Activated CD4-positive, alpha-beta memory T cell treated with anti-CD3 and anti-CD28 coated beads for 36 hours (primary cell): ENCODE measurements at regions not wholly inside any gene's neighbourhood (a gene's known extent, or its start where the extent isn't known, plus 50 kb on each side); places are given as distances from the start of the nearest gene placed in this dataset.

ENCODE experiments used
- CTCF ChIA-PET: fragments of 350-600 bp; sonication (Branson Sonifier 250); formaldehyde crosslinking; loops from one replicate; lab custom pipeline; 2021; ENCODE audit warnings: antibody characterized with exemption, inconsistent platforms; lab: Charles Lee
- POLR2A ChIA-PET: fragments of 350-600 bp; sonication (Branson Sonifier 250); formaldehyde crosslinking; loops from one replicate; lab custom pipeline; 2021; ENCODE audit warnings: antibody characterized with exemption; lab: Charles Lee
- DNase-seq: peaks from one replicate; pipeline ENCODE4 v3.0.0-alpha.2; 2020
- H3K27ac Mint-ChIP-seq: one replicate; pipeline ENCODE4 v1.8.0; 2021; ENCODE audit warnings: mixed read lengths
- H3K27me3 Mint-ChIP-seq: one replicate; pipeline ENCODE4 v1.8.0; 2021; ENCODE audit warnings: mixed read lengths
- H3K36me3 Mint-ChIP-seq: one replicate; pipeline ENCODE4 v1.8.0; 2021; ENCODE audit warnings: mixed read lengths
- H3K4me1 Mint-ChIP-seq: one replicate; pipeline ENCODE4 v1.8.0; 2021; ENCODE audit warnings: low read depth, mixed read lengths
- H3K4me3 Mint-ChIP-seq: one replicate; pipeline ENCODE4 v1.8.0; 2021; ENCODE audit warnings: mild to moderate bottlenecking, mixed read lengths
- H3K9me3 Mint-ChIP-seq: one replicate; pipeline ENCODE4 v1.8.0; 2021; ENCODE audit warnings: mixed read lengths
- intact Hi-C: fragments of 100-400 bp; cut with micrococcal nuclease; formaldehyde crosslinking; loops from one replicate; pipeline ENCODE4 v1.15.1; 2023

DNA sequence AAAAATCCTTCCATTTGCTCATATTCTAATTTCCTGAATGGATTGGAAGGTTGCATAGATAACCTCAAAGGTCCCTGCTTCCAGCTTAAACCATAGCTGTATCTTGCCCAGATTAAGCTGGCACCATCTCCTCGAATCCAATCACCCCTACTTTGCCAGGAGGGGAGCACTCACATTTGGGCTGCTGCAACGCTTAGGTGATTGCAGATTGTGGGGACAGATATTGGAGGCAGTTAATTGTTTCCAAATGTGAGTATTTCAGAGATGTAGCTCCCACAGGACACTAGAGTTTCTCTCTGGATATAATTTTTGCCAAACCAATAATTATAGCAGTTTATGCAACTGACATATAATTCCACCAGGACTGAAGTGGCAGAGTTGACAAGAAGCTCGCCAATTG, 53.5 kb upstream of the ACSL1 start:
- no peaks in the 10 kb centered on the region for H3K9me3 Mint-ChIP-seq
- no peak overlapping the region for H3K27ac Mint-ChIP-seq
- DNase-seq, result no peak
- ChIA-PET CTCF (no interaction called here), POLR2A (no interaction called here)
- H3K4me1 Mint-ChIP-seq, result no peaks in the 10 kb centered on the region
- intact Hi-C loops, result no loop called here
- no peaks in the 10 kb centered on the region for H3K36me3 Mint-ChIP-seq
- H3K27me3 Mint-ChIP-seq, result peaks cover 4% of the 10 kb centered on the region
- no peak overlapping the region for H3K4me3 Mint-ChIP-seq

DNA sequence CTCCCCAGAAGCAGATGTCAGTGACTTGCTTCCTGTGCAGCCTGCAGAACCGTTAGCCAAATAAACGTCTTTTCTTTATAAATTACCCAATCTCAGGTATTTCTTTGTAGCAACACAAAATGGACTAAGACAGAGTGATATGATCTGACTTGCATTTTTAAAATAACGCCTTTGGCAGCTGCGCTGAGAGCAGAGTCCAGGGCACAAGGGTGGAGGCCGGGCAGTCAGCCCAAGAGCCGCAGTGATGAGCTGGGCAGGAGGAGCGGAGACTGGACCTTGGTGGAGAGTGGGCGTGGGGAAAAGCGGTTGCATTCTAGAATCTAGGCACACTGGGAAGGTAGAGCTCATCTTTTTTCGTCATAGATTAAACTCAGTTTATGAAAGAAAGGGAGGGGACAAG, 56.5 kb upstream of the ACSL1 start:
- Mint-ChIP-seq H3K36me3 (no peaks in the 10 kb centered on the region), H3K27me3 (peaks cover 1% of the 10 kb centered on the region), H3K4me1 (no peaks in the 10 kb centered on the region), H3K4me3 (no peak overlapping the region), H3K9me3 (no peaks in the 10 kb centered on the region), H3K27ac (no peak overlapping the region)
- POLR2A ChIA-PET, result no interaction called here
- intact Hi-C loops, result no loop called here
- DNase-seq, result no peak
- CTCF ChIA-PET, result no interaction called here

DNA sequence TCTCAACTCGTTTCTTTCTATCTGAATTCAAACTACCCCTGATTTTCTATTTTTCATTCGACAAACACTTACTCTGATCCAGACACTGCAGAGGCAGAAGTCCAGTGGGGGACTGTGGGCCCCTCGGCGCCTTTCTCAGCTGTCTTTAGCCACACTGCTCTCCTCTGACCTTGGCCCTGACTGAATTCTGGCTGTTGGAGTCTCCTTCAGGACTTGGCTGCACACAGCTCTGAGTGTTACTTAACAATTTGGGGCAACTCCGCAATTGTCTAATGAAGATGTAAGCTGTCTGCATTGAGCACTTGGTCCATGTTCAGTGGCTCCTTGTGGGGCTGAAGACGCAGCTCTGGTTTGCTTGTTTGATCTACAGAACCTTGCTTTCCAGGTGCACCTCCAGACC, 57.3 kb upstream of the ACSL1 start:
- Mint-ChIP-seq H3K9me3 (no peaks in the 10 kb centered on the region), H3K36me3 (no peaks in the 10 kb centered on the region), H3K27me3 (peaks cover 1% of the 10 kb centered on the region), H3K4me1 (no peaks in the 10 kb centered on the region), H3K27ac (no peak overlapping the region), H3K4me3 (no peak overlapping the region)
- ChIA-PET POLR2A (no interaction called here), CTCF (no interaction called here)
- intact Hi-C loops, result no loop called here
- DNase-seq, result no peak

DNA sequence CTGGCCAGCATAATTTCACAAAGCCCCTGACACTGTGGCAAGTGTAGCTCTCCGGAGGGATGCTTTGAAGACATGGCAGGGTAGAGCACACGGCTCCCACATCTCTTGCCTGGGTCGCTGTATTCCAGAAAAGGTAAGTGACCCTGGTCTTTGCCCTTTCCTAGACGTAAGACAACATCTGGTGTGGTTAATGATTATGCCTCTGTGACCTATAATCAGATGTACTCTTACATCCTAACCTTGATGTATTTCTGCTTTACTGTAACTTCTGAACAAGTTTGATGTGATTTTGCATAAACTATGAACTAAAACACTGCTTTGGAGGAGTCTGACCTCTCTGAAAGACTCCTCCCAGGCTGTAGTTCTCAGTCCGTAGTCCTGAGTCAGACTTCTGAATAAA, 59.1 kb upstream of the ACSL1 start:
- Mint-ChIP-seq H3K4me3 (no peak overlapping the region), H3K36me3 (no peaks in the 10 kb centered on the region), H3K4me1 (no peaks in the 10 kb centered on the region), H3K27ac (no peak overlapping the region), H3K9me3 (no peaks in the 10 kb centered on the region), H3K27me3 (peaks cover 4% of the 10 kb centered on the region)
- DNase-seq, result no peak
- CTCF ChIA-PET, result no interaction called here
- POLR2A ChIA-PET, result no interaction called here
- intact Hi-C loops, result no loop called here

DNA sequence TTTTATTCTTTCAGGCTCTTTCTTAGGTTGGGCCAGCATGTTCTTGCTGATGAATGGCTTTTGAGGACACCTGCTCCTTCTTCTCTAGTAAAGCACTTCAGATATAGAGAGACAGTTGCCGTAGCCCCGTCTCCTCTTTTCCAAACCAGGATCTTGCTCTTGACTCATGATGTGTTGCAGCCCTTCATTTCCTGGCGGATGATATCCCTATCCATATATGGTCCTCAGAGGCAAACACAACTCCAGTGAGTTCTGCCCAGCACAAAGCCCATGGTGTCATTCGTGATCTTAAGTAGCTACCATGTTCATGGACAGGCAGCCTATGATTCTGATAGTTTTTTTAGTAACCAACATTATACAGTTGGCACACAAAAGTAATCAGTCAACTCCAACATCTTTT, 59.8 kb upstream of the ACSL1 start:
- H3K9me3 Mint-ChIP-seq, result no peaks in the 10 kb centered on the region

DNA sequence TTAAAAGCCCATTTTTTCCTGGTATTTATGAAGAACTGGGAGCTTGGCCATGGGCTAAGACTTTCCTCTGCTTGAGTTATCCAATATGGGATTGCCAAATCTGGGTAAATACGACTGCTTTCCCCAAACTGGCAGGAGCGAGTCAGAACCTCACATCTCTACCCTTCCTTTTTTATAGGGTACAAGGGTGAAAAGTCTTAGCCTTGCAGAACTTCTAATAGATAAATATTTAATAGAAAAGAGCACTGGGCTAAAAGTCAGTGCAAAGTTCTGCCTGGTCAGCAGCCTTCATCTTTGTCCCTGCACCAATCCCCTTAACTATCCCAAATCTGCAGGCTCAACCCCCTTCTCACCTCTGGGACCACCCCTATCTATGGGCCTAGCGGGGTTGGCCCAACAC, 61.6 kb upstream of the ACSL1 start:
- Mint-ChIP-seq H3K4me1 (no peaks in the 10 kb centered on the region), H3K9me3 (no peaks in the 10 kb centered on the region), H3K27me3 (peaks cover 5% of the 10 kb centered on the region), H3K27ac (no peak overlapping the region), H3K36me3 (no peaks in the 10 kb centered on the region), H3K4me3 (no peak overlapping the region)
- DNase-seq, result no peak
- ChIA-PET CTCF (no interaction called here), POLR2A (no interaction called here)
- intact Hi-C loops, result no loop called here

More for the DNA sequence above, 59.8 kb upstream of the ACSL1 start:
- POLR2A ChIA-PET, result no interaction called here
- Mint-ChIP-seq H3K27me3 (peaks cover 7% of the 10 kb centered on the region), H3K4me1 (no peaks in the 10 kb centered on the region), H3K27ac (no peak overlapping the region), H3K4me3 (no peak overlapping the region), H3K36me3 (no peaks in the 10 kb centered on the region)
- DNase-seq, result no peak
- CTCF ChIA-PET, result no interaction called here
- intact Hi-C loops, result no loop called here

DNA sequence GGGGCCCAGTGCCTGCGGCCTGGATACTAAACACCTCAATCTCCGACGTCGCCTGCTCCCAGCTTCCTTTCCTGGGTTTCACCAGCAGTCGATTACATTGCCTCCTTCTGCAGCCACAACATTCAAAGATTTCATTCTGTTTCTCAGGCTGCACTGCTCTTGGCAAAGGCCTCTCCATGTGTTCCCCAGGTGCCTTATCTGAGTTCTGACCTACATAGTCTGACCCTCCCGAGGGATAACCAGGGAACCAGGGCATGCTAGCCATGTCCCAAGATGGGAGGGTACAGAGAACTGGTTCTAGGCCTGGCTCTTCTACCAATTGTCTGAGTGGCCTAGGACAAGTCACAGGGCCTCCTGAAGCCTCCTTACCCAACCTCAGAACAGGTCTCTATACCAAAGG, 62.2 kb upstream of the ACSL1 start:
- CTCF ChIA-PET, result no interaction called here
- H3K27ac Mint-ChIP-seq, result no peak overlapping the region
- intact Hi-C loops, result no loop called here
- POLR2A ChIA-PET, result no interaction called here
- no peak for DNase-seq
- H3K4me3 Mint-ChIP-seq, result no peak overlapping the region
- H3K9me3 Mint-ChIP-seq, result no peaks in the 10 kb centered on the region
- H3K36me3 Mint-ChIP-seq, result no peaks in the 10 kb centered on the region
- H3K27me3 Mint-ChIP-seq, result peaks cover 5% of the 10 kb centered on the region
- H3K4me1 Mint-ChIP-seq, result no peaks in the 10 kb centered on the region

DNA sequence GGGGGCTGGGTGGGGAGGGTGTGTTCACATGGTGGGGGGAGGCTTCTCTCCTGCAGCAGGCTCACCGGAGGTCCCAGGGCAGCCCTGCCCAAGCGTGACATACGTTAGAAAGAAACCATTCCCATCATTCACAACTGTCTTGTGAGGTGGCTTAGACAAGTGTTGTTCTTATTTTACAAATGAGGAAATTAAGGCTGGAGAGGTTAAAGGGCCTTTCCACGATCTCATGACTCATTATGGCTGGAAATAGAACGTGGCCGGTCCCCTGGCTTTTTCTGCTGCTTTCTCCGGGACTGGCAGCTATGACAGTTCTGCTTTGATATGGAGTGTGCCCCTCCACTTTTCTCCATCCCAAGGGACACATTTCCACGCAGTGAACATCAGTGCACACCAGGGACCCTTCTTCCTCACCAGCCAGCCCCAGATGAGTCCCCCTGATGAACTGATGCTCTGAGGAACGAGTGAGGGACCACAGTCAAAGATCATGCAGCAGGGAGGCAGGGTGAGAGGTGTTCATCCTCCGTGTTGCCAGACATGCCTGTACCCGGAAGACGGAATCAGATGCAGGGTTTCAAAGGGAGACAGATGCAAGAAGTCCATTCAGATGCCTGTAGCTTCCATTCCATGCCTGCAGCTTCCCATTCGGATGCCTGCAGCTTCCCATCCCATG, 64.0 kb upstream of the ACSL1 start:
- Mint-ChIP-seq H3K27me3 (peaks cover 11% of the 10 kb centered on the region), H3K4me1 (no peaks in the 10 kb centered on the region), H3K9me3 (peaks cover 7% of the 10 kb centered on the region), H3K27ac (no peak overlapping the region), H3K36me3 (no peaks in the 10 kb centered on the region), H3K4me3 (no peak overlapping the region)
- intact Hi-C loops, result no loop called here
- no peak for DNase-seq
- ChIA-PET POLR2A (no interaction called here), CTCF (no interaction called here)

DNA sequence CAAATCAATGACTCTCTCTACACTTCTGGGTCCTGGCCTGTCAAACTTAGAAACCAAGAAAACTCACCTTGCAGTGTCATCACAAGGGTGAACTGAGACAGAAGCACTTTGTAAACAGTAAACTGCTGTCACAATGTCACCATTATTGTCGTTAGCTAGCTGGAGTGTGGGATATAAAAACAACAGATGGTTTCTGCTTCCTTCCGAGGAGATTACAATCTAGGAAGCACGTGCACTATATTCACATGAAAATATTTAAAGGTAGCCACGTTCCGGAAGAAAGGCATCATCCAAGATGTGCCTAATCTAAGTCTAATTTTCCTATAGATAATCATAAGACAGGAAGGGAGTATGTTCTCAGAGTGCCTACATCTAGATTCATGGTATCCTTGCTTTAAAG, 64.7 kb upstream of the ACSL1 start:
- Mint-ChIP-seq H3K9me3 (peaks cover 7% of the 10 kb centered on the region), H3K36me3 (no peaks in the 10 kb centered on the region), H3K4me3 (no peak overlapping the region), H3K27ac (no peak overlapping the region), H3K4me1 (no peaks in the 10 kb centered on the region), H3K27me3 (peaks cover 15% of the 10 kb centered on the region)
- ChIA-PET POLR2A (no interaction called here), CTCF (no interaction called here)
- no peak for DNase-seq
- intact Hi-C loops, result no loop called here

DNA sequence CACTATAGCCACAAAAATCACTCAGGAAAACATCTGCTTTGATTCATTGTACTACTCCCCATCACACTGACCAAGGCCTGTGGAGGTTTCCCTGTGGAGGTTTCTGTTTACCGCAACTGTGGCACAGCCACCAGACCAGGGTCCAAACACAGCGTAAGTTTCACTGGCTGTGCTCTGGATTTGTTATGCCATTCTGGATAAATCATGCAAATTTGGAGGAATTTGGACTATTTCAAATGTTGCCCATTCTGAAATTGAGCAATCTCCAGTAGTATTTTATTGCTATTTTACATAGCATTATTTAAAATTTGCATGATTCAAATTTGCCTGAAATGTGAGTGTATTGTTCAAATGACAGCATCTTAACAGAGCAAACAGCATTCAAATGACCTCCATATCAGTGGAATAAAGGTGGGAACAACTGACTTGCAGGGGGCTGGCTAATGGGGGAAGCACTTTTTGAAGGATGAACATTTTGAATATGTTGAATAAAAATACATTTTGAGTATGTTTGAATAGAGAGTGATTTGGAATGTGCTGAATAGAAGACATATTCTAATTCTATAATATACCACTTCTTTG, 66.1 kb upstream of the ACSL1 start:
- H3K36me3 Mint-ChIP-seq, result no peaks in the 10 kb centered on the region
- CTCF ChIA-PET, result no interaction called here
- POLR2A ChIA-PET, result no interaction called here
- no peak overlapping the region for H3K4me3 Mint-ChIP-seq
- peaks cover 19% of the 10 kb centered on the region for H3K27me3 Mint-ChIP-seq
- no peak for DNase-seq
- H3K27ac Mint-ChIP-seq, result no peak overlapping the region
- intact Hi-C loops, result no loop called here
- H3K9me3 Mint-ChIP-seq, result peaks cover 7% of the 10 kb centered on the region
- no peaks in the 10 kb centered on the region for H3K4me1 Mint-ChIP-seq

DNA sequence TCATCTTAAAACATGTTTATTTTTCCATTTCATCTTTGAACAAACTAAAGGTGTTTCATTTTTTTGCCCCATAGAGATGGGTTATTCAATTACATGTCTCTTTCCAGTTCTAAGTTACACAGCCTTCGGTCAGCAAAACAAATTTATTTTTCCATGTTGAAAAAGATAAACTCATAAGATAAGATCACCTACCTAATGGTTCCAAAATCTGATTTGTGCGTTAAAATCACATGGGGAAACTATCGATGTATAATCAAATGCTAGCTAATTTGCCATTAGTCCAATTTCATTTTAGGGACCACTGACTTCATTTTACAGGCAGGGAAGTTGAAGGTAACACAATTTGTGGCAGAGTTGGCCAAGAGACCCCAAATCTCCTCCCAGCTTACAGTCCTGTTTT, 67.2 kb upstream of the ACSL1 start:
- intact Hi-C loops, result no loop called here
- peaks cover 7% of the 10 kb centered on the region for H3K9me3 Mint-ChIP-seq
- no peaks in the 10 kb centered on the region for H3K36me3 Mint-ChIP-seq
- no peaks in the 10 kb centered on the region for H3K4me1 Mint-ChIP-seq
- H3K4me3 Mint-ChIP-seq, result no peak overlapping the region
- ChIA-PET CTCF (interaction anchor here (0.9 kb wide), 1 partner anchor 147 kb away, joined by 3 read pairs; no protein-coding TSS in a partner anchor), POLR2A (no interaction called here)
- no peak overlapping the region for H3K27ac Mint-ChIP-seq
- no peak for DNase-seq
- H3K27me3 Mint-ChIP-seq, result peaks cover 25% of the 10 kb centered on the region

DNA sequence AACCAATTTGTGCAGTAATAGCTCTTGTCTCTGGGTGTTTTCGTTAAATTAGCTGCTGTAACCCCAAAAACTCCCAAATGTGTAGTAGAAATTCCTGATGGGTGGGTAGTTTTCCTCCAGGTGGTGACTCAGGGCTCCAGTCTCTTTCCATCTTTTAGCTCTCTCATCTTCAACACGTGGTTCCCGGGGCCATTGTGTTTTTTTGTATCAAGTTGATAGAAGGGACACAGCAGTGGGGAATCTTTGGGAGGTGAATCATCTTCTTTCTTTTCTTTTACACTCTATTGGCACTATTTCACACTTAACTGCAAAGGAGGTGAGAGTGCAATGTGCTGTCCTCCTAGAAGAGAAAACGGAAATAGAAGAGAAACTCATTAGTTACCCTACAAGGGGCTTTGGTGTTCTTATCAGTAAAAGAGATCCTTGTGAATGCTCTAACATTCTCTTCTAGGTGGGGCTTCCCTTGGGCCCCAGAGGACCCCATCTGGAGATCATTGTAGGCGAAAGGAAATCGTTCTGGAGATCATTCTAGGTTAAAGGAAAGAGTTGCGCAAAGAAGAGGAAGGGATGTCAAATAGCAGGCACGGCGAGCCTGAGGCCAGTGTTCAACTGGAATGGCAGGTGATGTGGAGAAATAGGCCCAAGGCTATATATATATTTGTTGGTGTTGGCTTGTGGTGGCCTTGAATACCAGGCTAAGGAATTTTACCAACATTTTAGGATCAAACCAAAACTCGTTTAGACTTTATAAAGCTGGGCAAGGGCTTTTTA, 68.2 kb upstream of the ACSL1 start:
- H3K9me3 Mint-ChIP-seq, result peaks cover 7% of the 10 kb centered on the region
- POLR2A ChIA-PET, result no interaction called here
- DNase-seq, result no peak
- no peak overlapping the region for H3K27ac Mint-ChIP-seq
- no peaks in the 10 kb centered on the region for H3K36me3 Mint-ChIP-seq
- intact Hi-C loops, result no loop called here
- H3K4me3 Mint-ChIP-seq, result no peak overlapping the region
- CTCF ChIA-PET, result no interaction called here
- H3K27me3 Mint-ChIP-seq, result peaks cover 22% of the 10 kb centered on the region
- H3K4me1 Mint-ChIP-seq, result no peaks in the 10 kb centered on the region
